GM18868 (cell line): ENCODE measurements at regions not wholly inside any gene's neighbourhood (a gene's known extent, or its start where the extent isn't known, plus 50 kb on each side); places are given as distances from the start of the nearest gene placed in this dataset.

Source experiments
- ATAC-seq: cut with Tn5 transposase; IDR thresholded peaks from one replicate; pipeline ENCODE4 v1.9.1; 2021; ENCODE audit warnings: mild to moderate bottlenecking, moderate library complexity; ENCODE audit not compliant: unreplicated experiment

DNA sequence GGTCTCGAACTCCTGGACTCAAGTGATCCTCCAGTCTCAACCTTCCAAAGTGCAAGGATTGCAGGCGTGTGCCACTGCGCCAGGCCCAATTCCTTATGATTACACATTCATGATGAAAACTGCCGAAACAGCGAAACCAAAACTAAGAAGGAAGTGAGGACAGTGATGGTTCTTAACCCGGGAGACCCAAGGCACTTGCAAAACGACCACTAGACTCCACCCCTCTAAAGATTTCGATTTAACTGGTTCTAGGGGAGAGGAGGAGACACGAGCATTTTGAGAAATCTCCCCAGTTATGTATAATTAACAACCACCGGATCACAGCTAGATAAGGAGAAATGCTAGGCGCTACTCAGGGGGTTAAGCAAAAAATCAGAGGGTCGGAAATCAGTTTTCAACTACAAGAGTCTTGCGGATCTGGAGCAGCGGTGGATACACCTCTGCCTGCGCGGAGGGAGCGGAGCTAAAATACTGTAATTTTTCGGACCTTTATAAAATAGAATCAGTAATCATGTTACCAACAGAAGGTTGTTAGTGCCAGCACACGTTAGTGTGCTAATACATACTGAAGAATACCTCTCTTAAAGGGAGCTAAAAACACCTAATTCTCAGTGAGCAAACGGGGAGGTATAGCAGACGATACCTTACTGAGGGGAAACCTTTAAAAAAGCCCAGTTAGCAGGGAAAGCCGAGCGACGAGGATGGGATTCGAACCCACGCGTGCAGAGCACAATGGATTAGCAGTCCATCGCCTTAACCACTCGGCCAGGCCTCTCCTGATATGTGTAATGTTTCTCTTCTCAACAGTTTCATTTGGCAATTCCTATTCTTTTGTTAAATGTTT, 60.0 kb upstream of the BTN3A2 start:
- no peak for ATAC-seq

DNA sequence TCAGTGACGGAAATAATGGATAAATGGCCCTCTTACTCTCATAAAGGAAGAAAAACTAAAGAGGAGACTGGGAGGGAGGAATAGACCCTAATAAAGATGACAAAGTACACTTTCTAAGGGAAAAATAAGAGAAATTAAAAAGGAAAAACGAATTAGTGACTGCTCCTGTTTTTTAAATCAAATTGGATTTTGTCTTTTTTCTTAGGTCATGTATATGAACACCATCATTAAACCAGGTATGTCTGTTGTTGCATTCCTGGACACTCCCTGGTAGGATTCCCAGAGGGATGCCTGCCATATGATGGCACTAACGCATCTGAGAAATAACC, 59.4 kb upstream of the BTN3A2 start:
- no peak for ATAC-seq

- ATAC-seq = no peak
These were observed 58.8 kb upstream of the BTN3A2 start for GRCh38 chr6:26306232-26306631.

DNA sequence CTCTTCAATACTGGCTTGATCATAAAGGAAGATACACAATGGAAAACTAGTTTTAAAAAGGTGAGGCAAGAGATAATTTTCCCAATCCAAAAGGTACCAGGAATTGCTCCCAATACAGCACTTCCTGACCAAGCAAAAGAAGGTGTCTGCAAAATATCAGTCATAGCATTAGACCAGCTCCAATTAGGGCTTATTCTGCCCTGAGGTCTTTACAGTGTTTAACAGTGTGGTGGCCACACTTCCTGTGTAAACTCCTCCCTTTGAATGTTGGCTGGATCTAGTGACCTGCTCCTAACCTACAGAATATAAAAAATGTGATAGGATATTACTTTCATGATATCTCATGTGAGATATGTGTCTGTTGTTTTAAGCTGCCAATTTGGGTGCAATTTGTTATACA, 57.1 kb upstream of the BTN3A2 start:
- ATAC-seq = no peak

DNA sequence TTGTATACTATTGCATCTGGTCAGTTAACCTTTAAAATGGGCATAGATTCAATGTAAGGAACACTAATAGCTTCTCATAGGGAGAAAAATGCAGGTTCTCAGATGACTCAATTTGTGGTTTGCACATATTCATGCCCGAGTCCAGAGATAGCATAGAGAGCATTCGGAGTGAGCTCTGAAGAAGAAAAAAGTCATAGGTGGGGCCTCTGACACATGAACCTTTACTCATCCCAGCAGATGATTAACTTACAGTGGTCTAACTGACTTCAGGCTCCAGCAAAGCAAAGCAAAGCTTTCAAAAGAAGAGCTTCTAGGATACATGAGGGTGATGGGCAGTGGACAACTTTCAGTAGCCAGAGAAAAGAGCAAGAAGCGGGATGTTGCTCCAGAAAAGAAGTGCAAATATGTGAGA, 55.3 kb upstream of the BTN3A2 start:
- ATAC-seq = no peak

DNA sequence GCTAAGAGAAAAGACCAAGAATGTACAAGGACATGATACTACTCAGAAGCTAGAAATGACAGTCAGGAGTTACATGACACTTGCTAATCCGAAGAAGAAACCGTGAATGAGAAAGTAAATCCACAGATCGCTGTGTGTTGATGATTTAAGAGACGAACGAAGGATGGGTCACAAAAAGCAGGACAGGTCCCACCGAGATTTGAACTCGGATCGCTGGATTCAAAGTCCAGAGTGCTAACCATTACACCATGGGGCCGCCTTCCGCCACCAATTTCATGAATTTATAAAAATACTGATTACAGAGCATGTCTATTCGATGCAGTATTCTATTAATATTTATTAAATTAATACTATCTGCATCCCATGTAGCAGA, 54.0 kb upstream of the BTN3A2 start:
- no peak for ATAC-seq

DNA sequence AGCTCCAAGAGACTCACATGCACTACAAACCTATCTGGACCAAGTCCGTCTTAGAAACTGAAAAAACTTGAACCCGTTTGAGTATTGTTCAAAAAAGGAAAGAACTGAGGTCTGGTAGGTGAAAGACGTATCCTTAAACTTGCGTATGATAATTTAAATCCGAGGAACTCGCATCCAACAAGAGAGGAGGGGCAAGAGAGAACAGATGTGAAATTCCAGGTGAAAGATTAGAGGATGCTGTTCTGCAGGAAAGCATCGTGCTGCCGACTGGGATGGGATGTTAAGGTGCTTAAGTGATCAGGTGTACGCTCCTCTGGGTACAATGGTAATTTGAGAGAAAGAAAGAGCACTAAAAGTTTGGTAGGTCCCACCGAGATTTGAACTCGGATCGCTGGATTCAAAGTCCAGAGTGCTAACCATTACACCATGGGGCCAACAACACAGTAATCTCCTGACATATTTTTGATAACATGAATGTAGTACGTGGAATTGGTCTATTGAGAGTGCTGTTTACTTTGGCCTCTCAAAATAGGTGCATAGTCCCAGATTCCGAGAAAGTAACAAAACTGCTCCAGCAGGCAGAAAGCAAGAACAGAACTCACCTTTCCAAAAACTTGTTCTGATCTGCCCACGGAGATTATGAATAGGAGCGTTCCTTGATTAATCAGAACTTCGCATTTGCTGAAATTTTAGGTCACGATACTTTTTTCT, 53.5 kb upstream of the BTN3A2 start:
- no peak for ATAC-seq

DNA sequence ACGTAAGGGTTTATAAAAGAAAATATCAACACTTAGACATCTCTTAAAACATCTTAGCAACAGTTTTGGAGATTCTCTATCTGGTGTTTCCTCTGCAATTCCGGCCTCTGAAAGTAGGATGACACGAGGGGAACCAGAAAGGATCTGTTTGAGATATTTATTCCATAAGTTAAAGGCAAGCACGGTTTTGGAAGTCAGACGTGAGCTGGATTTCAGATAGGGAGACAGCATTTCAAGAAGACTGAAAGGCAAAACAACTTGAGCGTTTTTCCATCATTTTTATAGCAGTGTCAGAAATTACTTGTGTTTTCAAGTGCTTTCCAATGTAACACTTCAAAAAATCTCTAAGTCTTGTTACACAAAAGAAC, 52.9 kb upstream of the BTN3A2 start:
- ATAC-seq = no peak

GRCh38 chr6:26312501-26313397, 52.2 kb upstream of the BTN3A2 start:
- ATAC-seq = peak; percentile 58
